Trophoblast cell (in vitro differentiated cells and primary cell): ENCODE measurements at regions not wholly inside any gene's neighbourhood (a gene's known extent, or its start where the extent isn't known, plus 50 kb on each side); places are given as distances from the start of the nearest gene placed in this dataset.

Experiments used
- DNase-seq, 2 donors: peaks; one replicate each; pipeline ENCODE4 v3.0.0-alpha.2; 2016
- H2AFZ ChIP-seq: 2 replicates; pipeline ENCODE4 v1.6.1; 2013; ENCODE audit warnings: low read length, moderate library complexity, mild to moderate bottlenecking; ENCODE audit not compliant: insufficient read depth, poor library complexity
- H2AK5ac ChIP-seq: 2 replicates; pipeline ENCODE4 v1.6.1; 2013; ENCODE audit warnings: mild to moderate bottlenecking, low read length
- H2BK120ac ChIP-seq: 2 replicates; pipeline ENCODE4 v1.6.1; 2013; ENCODE audit warnings: low read length, mild to moderate bottlenecking, moderate library complexity; ENCODE audit not compliant: insufficient read depth, poor library complexity
- H2BK12ac ChIP-seq: 2 replicates; pipeline ENCODE4 v1.6.1; 2013; ENCODE audit warnings: mild to moderate bottlenecking, low read length, moderate library complexity
- H2BK5ac ChIP-seq: 2 replicates; pipeline ENCODE4 v1.6.1; 2013; ENCODE audit warnings: low read length, low read depth, moderate library complexity, mild to moderate bottlenecking; ENCODE audit not compliant: poor library complexity
- H3K14ac ChIP-seq: 2 replicates; pipeline ENCODE4 v1.6.1; 2013; ENCODE audit warnings: mild to moderate bottlenecking, low read length
- H3K18ac ChIP-seq: 2 replicates; pipeline ENCODE4 v1.6.1; 2013; ENCODE audit warnings: mild to moderate bottlenecking, low read length
- H3K23ac ChIP-seq: 2 replicates; pipeline ENCODE4 v1.6.1; 2013; ENCODE audit warnings: low read length
- H3K27ac ChIP-seq: 2 replicates; pipeline ENCODE4 v1.5.1; 2013; ENCODE audit warnings: low read depth, mild to moderate bottlenecking, inconsistent platforms, low read length, moderate library complexity
- H3K27me3 ChIP-seq: 2 replicates; pipeline ENCODE4 v1.6.1; 2013; ENCODE audit warnings: inconsistent platforms, mild to moderate bottlenecking, low read length, moderate library complexity; ENCODE audit not compliant: insufficient read depth
- H3K36me3 ChIP-seq, 2 experiments: 1 replicate in 1 of 2; 2 replicates in 1 of 2; pipeline ENCODE4 v1.6.1; 2013; ENCODE audit warnings: low read length in 2 of 2, mild to moderate bottlenecking in 2 of 2, moderate library complexity in 1 of 2; ENCODE audit not compliant: insufficient read depth in 2 of 2, control insufficient read depth in 1 of 2
- H3K4ac ChIP-seq: 2 replicates; pipeline ENCODE4 v1.6.1; 2013; ENCODE audit warnings: low read depth, mild to moderate bottlenecking, low read length, moderate library complexity
- H3K4me1 ChIP-seq, 2 experiments: 1 replicate in 1 of 2; 2 replicates in 1 of 2; pipeline ENCODE4 v1.6.1; 2013; ENCODE audit warnings: low read length in 2 of 2, mild to moderate bottlenecking in 2 of 2, moderate library complexity in 1 of 2; ENCODE audit not compliant: insufficient read depth in 2 of 2, control insufficient read depth in 1 of 2
- H3K4me2 ChIP-seq: 2 replicates; pipeline ENCODE4 v1.6.1; 2013; ENCODE audit warnings: inconsistent platforms, mild to moderate bottlenecking, low read length, moderate library complexity
- H3K4me3 ChIP-seq: 2 replicates; pipeline ENCODE4 v1.5.1; 2013; ENCODE audit warnings: mild to moderate bottlenecking, low read depth, low read length, inconsistent platforms
- H3K79me1 ChIP-seq: one replicate; pipeline ENCODE4 v1.6.1; 2013; ENCODE audit warnings: low read length
- H3K79me2 ChIP-seq: 2 replicates; pipeline ENCODE4 v1.6.1; 2013; ENCODE audit warnings: low read length, mild to moderate bottlenecking; ENCODE audit not compliant: control insufficient read depth, insufficient read depth, poor library complexity
- H3K9ac ChIP-seq: 2 replicates; pipeline ENCODE4 v1.6.1; 2013; ENCODE audit warnings: mild to moderate bottlenecking, low read length
- H3K9me3 ChIP-seq: 2 replicates; pipeline ENCODE4 v1.6.1; 2013; ENCODE audit warnings: low read depth, mild to moderate bottlenecking, control low read depth, inconsistent platforms, low read length; ENCODE audit not compliant: insufficient read depth
- H4K12ac ChIP-seq: 2 replicates; pipeline ENCODE4 v1.6.1; 2013; ENCODE audit warnings: low read depth, mild to moderate bottlenecking, low read length, moderate library complexity
- H4K8ac ChIP-seq: 2 replicates; pipeline ENCODE4 v1.6.1; 2013; ENCODE audit warnings: low read depth, mild to moderate bottlenecking, low read length, moderate library complexity
- H4K91ac ChIP-seq: one replicate; pipeline ENCODE4 v1.6.1; 2013; ENCODE audit warnings: low read depth, mild to moderate bottlenecking, low read length, moderate library complexity
- WGBS: extraction: QIAGEN DNeasy Blood & Tissue Kit; methylation state at CpG from one replicate; pipeline ENCODE4 v1.1.7; 2013; ENCODE audit warnings: missing lambda C conversion rate; ENCODE audit not compliant: insufficient read length, insufficient coverage; ENCODE audit errors: extremely low coverage; 5-methylcytosine and 5-hydroxymethylcytosine counted together

DNA sequence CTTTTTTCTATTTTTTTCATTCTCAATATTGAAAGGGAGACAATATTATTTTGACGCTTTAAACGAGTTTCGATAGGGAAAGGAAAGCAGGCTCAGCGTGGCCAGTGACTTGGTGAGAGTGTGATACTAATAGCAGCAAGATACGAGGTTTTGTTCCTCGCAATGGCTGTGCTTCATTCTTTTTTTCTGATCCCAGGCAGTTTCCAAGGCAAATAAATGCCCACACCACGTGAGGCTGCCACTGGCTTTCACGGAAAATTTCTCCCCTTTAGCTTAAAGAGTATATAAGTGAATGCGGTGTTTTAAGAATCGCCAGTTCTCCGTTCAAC, 196.4 kb upstream of the ZNF184 start:
- no peak overlapping the region for H2BK5ac ChIP-seq
- no peaks in the 10 kb centered on the region for H3K27me3 ChIP-seq
- H4K91ac ChIP-seq = no peak overlapping the region
- no peak overlapping the region for H3K14ac ChIP-seq
- H3K4ac ChIP-seq = no peak overlapping the region
- no peak overlapping the region for H3K27ac ChIP-seq
- H2AK5ac ChIP-seq = no peak overlapping the region
- H3K79me2 ChIP-seq = no peaks in the 10 kb centered on the region
- H3K18ac ChIP-seq = no peak overlapping the region
- H2AFZ ChIP-seq = no peak overlapping the region
- H3K4me2 ChIP-seq = peak overlapping the region; percentile 13
- H2BK12ac ChIP-seq = no peak overlapping the region
- H3K79me1 ChIP-seq = no peaks in the 10 kb centered on the region
- H3K36me3 ChIP-seq = no peaks in the 10 kb centered on the region
- no peak overlapping the region for H3K23ac ChIP-seq
- H2BK120ac ChIP-seq = no peak overlapping the region
- peak in 1 of 2 donors; percentile 47 for DNase-seq
- no peak overlapping the region for H4K12ac ChIP-seq
- no CpG with 5 or more reads among the region's 11 CpGs for WGBS
- no peak overlapping the region for H4K8ac ChIP-seq
- peaks cover 0 to 5% of the 10 kb centered on the region in 2 experiments for H3K4me1 ChIP-seq
- H3K4me3 ChIP-seq = no peak overlapping the region
- no peaks in the 10 kb centered on the region for H3K9me3 ChIP-seq
- no peak overlapping the region for H3K9ac ChIP-seq

DNA sequence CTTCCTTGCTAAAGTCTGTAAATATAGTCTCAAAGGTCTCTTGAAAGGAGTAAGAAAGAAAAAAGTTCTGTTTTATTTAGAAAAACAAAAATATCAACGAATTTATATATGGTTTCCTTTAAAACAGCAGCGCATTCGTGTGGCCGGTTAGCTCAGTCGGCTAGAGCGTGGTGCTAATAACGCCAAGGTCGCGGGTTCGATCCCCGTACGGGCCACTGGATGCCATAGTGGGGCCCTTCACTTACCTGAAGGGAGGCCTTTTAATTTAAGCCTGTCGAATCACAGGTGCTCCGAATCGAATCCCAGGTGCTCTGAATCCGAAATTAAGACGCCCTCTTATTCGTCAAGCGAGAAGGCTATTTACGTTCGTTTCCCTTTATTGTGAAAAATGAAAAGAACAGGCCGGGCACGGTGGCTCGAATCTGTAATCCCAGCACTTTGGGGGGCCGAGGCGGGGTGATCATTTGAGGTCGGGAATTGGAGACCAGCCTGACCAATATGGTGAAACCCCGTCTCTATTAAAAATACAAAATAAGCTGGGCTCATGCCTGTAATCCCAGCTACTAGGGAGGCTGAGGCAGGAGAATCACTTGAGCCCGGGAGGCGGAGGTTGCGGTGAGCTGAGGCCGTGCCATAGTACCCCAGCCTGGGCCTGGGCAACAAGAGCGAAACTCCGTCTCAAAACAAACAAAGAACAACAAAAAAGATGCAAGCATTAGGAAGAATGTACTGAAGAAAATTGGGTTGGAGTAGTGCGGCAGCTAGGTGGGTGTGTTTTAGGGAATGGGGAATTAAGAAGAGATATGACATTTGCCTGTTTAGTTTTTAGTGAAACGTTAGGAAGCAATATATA, 195.8 kb upstream of the ZNF184 start:
- Histone ChIP-seq H3K79me1 (no peaks in the 10 kb centered on the region), H4K12ac (no peak overlapping the region)

DNA sequence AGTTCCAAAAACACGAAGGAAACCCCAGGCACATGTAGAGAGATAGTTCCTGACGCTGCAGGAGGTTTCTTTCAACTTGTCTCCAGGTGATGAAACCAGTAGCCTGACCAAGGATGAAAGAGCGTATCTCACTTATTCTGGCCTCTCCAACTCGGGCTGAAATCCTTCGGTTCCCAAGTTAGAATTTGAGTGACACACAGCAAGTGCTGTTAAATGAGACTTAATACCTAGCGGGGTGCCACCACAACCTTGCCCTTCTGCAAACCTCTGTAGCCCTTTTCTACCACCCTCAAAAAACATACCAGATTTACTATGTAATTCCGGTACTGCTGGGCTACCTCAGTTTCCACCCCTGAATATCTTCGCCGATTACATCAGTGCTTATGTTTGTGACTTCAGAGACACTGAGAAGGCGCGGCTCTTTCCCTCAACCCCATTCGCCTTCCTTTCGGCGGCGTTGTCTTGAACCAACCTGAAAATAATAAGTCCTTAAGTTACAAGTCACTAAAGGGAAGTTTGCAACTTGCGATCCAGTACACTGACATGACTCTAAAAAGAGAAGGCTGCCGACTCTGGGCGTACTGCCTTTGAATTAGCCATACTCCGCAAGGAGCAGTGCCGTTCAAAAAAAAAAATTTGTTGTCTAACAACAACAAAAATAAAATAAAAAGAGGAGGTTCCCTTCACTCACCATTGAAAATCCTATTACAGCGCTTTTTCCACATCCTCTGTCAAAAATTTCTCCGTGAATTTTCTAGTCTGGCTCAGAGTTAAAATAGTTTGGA, 194.9 kb upstream of the ZNF184 start:
- H2BK5ac ChIP-seq = no peak overlapping the region

More for the DNA sequence above, 195.8 kb upstream of the ZNF184 start:
- H2AK5ac ChIP-seq = no peak overlapping the region
- H4K8ac ChIP-seq = no peak overlapping the region
- no peak overlapping the region for H3K4ac ChIP-seq
- peak overlapping the region; percentile 94 for H3K4me2 ChIP-seq
- no peak overlapping the region for H2BK12ac ChIP-seq
- H3K4me3 ChIP-seq = no peak overlapping the region
- H3K14ac ChIP-seq = no peak overlapping the region
- no peak overlapping the region for H3K9ac ChIP-seq
- H2BK120ac ChIP-seq = no peak overlapping the region
- no peak overlapping the region for H3K23ac ChIP-seq
- DNase-seq = peak in 1 of 2 donors; percentile 69
- H3K27ac ChIP-seq = no peak overlapping the region
- no peaks in the 10 kb centered on the region for H3K36me3 ChIP-seq
- WGBS = no CpG with 5 or more reads among the region's 36 CpGs
- H3K4me1 ChIP-seq = peaks cover 0 to 5% of the 10 kb centered on the region in 2 experiments
- H4K91ac ChIP-seq = no peak overlapping the region
- H3K27me3 ChIP-seq = no peaks in the 10 kb centered on the region
- H3K79me2 ChIP-seq = no peaks in the 10 kb centered on the region
- no peak overlapping the region for H2AFZ ChIP-seq
- no peak overlapping the region for H2BK5ac ChIP-seq
- no peak overlapping the region for H3K18ac ChIP-seq
- H3K9me3 ChIP-seq = no peaks in the 10 kb centered on the region

DNA sequence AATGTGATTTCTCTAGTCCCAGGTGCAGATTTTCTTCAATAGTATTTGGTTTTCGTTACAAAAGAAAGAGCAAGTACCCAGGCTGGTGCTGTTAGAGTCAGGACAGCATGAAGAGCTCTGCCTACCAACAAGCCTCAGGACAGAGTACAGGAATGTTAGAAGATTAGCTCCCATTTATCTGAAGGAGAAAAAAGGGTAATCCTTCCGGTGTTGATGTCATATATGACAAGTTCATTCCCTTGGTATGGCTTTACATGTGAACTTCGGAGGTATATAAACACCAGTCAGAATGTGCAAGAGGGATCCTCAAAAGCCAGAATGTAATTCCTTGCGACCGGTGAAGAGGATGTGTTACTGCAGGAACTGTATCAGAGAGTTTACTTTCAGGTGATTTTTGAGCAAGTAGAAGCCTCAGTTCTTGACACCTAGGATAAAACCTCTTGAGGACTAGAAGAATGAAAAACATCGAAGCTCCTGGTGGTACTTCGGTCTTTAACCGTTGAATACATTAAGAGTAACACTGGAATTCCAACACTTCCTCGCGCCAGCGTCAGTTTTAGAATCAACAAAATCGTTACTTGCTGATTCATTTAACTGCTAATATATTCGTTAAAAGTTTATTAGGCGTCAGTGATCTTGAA, 194.2 kb upstream of the ZNF184 start:
- Histone ChIP-seq H2BK12ac (no peak overlapping the region), H3K4ac (no peak overlapping the region), H3K4me1 (peaks cover 0 to 5% of the 10 kb centered on the region in 2 experiments), H3K4me2 (peak overlapping the region; percentile 94), H4K8ac (no peak overlapping the region), H3K79me1 (no peaks in the 10 kb centered on the region), H2AFZ (no peak overlapping the region), H3K79me2 (no peaks in the 10 kb centered on the region), H3K18ac (no peak overlapping the region), H3K23ac (no peak overlapping the region), H4K91ac (no peak overlapping the region), H3K9me3 (no peaks in the 10 kb centered on the region), H2BK120ac (no peak overlapping the region), H2BK5ac (no peak overlapping the region), H4K12ac (no peak overlapping the region), H3K27me3 (no peaks in the 10 kb centered on the region), H3K4me3 (no peak overlapping the region), H2AK5ac (no peak overlapping the region), H3K27ac (no peak overlapping the region), H3K14ac (no peak overlapping the region), H3K9ac (no peak overlapping the region), H3K36me3 (no peaks in the 10 kb centered on the region)
- WGBS = no CpG with 5 or more reads among the region's 14 CpGs
- peak in 1 of 2 donors; percentile 29 for DNase-seq

More for the DNA sequence above, 194.9 kb upstream of the ZNF184 start:
- Histone ChIP-seq H3K27ac (no peak overlapping the region), H4K91ac (no peak overlapping the region), H3K4me3 (peak overlapping the region; percentile 66), H2BK12ac (no peak overlapping the region), H3K4me1 (peaks cover 0 to 5% of the 10 kb centered on the region in 2 experiments), H4K8ac (no peak overlapping the region), H3K14ac (no peak overlapping the region), H3K4me2 (peak overlapping the region; percentile 94), H2BK120ac (no peak overlapping the region), H3K79me1 (no peaks in the 10 kb centered on the region), H2AFZ (no peak overlapping the region), H3K36me3 (no peaks in the 10 kb centered on the region), H3K4ac (no peak overlapping the region), H3K23ac (no peak overlapping the region), H3K27me3 (no peaks in the 10 kb centered on the region), H3K9me3 (no peaks in the 10 kb centered on the region), H3K18ac (no peak overlapping the region), H3K9ac (no peak overlapping the region), H2AK5ac (no peak overlapping the region), H3K79me2 (no peaks in the 10 kb centered on the region), H4K12ac (no peak overlapping the region)
- peak in 1 of 2 donors; percentile 31 for DNase-seq
- no CpG with 5 or more reads among the region's 22 CpGs for WGBS
